Stimulated activated CD8-positive, alpha-beta memory T cell treated with anti-CD3 and anti-CD28 coated beads, Interleukin-12 subunit alpha, Interleukin-12 subunit beta, amount 100 ng/mL, for 1 hour (primary cell): ENCODE measurements at regions not wholly inside any gene's neighbourhood (a gene's known extent, or its start where the extent isn't known, plus 50 kb on each side); places are given as distances from the start of the nearest gene placed in this dataset.
"Not testable (repeated sequence)": the region's sequence is repeated elsewhere in the genome, so short reads cannot be mapped to it uniquely, and the experiment has no call there.

Source experiments
- DNase-seq: peaks from one replicate; pipeline ENCODE4 v3.0.0-alpha.2; 2020; ENCODE audit warnings: low read depth

DNA sequence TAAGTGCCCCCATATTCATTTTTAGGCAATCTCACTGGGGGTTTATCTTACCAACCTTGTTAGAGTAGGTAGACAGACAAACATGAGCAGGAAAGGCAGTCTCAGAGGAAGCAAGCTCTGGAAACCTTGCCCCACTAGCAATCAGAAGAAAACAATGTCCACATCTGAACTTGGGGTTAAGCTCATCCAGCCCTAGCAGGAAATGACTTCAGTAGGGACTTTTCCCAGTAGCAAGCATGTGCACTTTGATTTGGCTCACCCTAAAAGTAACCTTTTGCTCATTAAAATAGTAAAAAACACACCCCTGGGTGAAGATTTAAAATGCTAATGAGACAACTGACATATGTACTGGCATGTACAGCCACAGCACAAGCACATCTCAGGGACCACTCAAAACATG lies 175.5 kb downstream of the AKAIN1 start:
- DNase-seq, result no peak

DNA sequence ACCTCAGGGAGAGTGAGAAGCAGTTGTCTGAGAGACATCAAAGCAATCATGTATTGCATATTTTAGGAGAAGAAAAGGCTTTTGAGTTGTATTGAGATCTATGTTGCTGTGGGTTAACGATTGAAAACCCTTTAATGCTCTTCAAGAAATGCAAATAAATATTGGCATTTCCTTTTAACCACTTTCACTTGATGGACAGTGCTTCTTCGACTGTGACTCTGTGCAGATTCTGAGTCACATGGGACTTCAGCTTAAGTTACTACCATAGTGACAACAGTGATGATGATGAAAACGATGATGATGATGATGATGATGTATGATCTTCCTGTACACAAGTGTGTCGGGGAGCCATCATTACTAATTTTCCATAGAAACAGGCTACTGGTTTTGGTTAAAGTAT lies 181.8 kb downstream of the AKAIN1 start:
- no peak for DNase-seq

DNA sequence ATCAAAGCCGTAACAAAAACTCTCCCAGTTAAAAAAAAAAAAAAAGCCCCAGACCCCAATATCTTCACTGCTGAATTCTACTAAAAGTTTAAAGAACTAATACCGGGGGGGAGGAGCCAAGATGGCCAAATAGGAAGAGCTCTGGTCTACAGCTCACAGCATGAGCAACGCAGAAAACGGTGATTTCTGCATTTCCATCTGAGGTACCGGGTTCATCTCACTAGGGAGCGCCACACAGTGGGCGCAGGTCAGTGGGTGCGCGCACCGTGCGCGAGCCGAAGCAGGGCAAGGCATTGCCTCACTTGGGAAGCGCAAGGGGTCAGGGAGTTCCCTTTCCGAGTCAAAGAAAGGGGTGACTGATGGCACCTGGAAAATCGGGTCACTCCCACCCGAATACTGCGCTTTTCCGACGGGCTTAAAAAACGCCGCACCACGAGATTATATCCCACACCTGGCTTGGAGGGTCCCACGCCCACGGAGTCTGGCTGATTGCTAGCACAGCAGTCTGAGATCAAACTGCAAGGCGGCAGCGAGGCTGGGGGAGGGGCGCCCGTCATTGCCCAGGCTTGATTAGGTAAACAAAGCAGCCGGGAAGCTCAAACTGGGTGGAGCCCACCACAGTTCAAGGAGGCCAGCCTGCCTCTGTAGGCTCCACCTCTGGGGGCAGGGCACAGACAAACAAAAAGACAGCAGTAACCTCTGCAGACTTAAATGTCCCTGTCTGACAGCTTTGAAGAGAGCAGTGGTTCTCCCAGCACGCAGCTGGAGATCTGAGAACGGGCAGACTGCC lies 192.8 kb downstream of the AKAIN1 start:
- not testable (repeated sequence) for DNase-seq

- no peak for DNase-seq
Measured at GRCh38 chr18:4994710-4995109, 202.3 kb downstream of the AKAIN1 start.

- DNase-seq, result no peak
Measured at GRCh38 chr18:4987452-4988405, 209.3 kb downstream of the AKAIN1 start.

DNA sequence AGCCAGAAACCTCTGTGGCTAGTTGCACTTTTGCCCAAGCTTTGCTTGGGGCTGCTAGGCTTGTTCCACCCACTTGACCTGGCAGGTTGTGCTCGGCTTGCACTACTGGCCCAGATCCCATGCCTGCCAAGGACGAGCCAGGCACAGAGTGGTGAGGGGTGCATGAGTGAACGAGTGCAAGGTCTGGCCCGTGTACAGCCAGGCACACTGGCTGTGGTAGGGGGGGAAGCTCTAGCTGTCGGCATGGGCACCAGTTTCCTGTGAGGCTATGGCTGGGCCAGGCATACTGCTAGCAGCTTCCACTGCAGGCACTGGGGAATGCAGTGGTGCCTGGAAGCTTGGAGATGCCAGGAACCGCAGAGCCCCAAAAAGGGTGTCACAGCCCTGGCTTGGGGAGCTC lies 210.4 kb downstream of the AKAIN1 start:
- DNase-seq, result no peak

- no peak for DNase-seq
Measured at GRCh38 chr18:4986066-4986465, 211.0 kb downstream of the AKAIN1 start.

DNA sequence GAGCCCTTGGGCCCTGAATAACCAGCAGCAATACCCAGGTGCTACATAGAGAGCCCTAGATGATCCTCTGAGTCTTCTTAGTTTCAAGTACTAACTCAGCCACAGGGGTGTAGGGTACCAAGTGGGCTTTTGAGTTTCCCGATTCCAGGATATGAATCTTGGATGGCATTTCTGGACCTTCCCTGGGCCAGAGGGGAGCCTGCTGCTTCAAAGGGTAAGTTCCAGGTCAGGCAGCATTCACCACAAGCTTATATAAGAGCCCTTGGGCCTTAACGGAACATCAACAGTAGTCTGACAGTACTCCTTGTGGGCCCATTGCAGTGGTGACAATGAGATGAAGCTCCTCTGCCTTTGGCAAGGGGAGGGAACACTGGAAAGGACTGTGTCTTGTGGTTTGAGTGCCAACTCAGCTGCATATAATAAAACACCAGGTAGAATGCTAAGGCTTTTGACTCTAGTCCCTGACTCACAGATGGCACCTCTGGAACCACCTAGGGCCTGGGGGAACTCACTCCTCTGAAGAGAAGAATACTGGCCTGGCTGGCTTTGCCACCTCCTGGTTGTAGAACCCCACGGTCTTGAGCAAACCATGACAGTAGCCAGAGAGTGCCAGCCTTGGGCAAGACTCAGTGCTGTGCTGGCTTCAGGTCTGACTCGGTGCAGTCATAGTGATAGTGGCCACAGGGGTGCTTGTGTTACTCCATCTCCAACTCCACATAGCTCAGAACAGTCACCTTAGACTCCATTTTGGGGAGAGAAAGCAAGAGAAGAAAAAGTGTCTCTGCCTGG lies 235.7 kb downstream of the AKAIN1 start:
- DNase-seq, result no peak

DNA sequence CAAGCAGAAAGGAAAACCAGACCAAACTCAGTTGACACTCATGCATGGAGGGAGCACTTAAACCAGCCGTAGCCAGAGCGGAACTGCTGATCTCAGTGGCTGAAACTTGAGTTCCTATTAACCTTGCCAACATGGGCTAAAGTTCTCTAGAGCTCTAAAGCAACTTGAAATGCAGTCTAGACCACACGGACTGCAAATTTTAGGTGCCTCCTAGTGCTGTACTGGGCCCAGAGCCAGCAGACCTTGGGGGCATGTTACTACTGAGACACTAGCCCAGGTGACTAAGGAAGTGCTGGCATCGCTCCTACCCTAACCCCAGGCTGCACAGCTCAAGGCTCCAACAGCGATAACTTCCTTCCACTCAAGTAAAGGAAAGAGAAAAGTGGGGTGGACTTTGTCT lies 236.5 kb downstream of the AKAIN1 start:
- no peak for DNase-seq

DNA sequence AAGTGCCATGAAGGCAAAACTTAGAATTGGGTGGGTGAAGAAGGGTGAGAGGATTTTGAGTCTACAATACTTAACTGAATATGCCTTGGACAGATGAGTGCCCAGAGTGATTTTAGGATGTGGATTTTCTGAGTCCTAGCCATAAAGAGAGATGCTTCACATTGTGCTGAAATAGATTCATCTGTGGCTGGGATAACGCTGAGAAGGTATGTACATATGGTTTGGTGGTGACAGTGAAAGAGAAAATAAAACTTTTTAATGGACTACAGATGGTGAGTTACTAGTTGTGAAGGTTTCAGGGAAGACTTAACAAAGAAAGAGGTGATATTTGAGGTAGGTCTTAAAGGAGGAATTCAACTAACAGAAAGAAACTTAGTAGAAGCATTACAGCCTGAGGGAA lies 265.8 kb downstream of the AKAIN1 start:
- no peak for DNase-seq

- no peak for DNase-seq
Measured at GRCh38 chr18:4921548-4921947, 275.5 kb downstream of the AKAIN1 start.

DNA sequence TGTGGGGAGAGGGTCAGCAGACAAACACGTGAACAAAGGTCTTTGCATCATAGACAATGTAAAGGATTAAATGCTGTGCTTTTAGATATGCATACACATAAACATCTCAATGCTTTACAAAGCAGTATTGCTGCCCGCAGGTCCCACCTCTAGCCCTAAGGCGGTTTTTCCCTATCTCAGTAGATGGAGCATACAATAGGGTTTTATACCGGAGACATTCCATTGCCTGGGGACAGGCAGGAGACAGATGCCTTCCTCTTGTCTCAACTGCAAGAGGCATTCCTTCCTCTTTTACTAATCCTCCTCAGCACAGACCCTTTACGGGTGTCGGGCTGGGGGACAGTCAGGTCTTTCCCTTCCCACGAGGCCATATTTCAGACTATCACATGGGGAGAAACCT lies 279.5 kb downstream of the AKAIN1 start:
- not testable (repeated sequence) for DNase-seq

DNA sequence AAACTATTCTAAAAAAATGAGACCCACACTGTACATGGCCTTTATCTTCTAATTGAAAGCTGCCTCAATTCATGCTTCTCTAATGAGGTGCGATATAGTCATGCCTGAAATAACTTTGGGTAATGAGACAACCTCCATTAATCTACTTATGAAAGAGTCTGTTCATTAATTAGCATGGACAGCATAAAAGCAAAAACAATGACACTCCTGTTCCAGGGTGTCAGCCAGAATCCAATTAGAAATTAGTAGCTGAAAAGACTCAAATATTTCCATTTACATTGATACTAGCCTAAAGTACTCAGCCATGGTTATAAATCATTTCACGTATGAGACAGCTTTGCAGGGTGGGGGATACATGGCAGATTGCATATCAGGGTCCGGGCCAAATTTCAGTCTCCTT lies 288.7 kb downstream of the AKAIN1 start:
- DNase-seq, result no peak

- DNase-seq, result no peak
Measured at GRCh38 chr18:4906856-4907255, 290.2 kb downstream of the AKAIN1 start.

GRCh38 chr18:4888251-4889040 lies 308.6 kb downstream of the AKAIN1 start:
- DNase-seq, result no peak

DNA sequence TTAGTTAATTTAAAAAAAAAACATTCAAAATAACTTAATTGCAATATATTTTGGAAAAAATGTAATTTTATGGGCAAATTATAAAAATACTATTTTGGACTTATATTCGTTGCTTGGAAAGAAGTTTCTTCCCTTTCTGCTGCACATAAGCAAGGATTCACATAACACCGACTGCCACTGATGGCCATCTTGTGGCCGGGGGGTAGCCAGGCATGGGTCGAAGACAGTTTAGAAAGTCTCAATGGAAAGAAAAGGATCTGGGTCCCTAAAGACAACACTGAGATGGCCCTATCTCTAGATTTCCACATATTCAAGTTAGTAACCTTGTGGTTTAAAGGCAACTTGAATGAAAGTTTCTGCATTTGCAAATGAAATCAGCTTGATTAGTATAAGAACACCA lies 318.6 kb downstream of the AKAIN1 start:
- no peak for DNase-seq

DNA sequence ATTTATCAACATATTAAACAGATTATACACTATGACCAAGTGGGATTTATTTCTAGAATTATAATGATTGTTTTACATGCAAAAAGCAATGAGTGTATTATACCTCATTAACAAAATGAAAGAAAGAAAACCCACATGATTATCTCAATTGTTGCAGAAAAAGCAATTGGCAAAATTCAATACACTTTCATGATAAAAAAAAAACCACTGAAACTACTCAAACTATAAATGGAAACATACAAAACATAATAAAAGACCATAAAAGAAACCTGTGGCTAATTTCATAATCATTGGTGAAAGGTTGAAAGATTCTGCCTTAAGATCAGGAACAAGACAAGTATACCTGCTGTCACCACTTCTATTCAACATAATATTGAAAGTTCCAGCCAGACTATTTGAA lies 325.9 kb downstream of the AKAIN1 start:
- no peak for DNase-seq

DNA sequence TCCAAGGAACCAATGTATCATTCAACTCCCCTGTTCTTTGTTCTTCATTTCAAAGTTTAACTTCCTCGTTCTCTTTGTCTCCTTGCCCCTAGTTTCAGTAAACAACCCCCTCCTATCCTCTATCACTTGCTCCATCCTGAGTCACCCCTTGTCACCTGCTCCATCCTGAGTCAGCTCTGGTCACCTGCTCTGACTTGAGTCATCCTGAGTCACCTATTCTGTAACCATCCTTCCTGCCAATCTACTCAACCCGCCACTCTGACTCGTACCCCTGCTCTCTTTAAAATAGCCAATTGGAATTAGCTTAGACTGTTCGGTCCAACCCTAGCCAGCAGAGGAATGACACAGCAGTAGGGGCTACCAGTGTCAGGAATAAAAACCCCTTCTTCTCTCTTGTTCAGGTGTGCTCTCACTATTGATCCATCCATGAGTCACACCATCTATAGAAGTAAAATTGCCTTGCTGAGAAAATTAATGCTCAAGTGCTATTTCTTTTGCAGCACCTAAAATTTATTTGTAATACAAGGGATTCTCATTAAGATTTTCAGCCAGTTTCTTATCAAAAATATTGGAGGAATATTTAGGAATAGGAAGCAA lies 326.8 kb downstream of the AKAIN1 start:
- no peak for DNase-seq

- DNase-seq, result no peak
Measured at GRCh38 chr18:4869155-4869554, 327.9 kb downstream of the AKAIN1 start.

DNA sequence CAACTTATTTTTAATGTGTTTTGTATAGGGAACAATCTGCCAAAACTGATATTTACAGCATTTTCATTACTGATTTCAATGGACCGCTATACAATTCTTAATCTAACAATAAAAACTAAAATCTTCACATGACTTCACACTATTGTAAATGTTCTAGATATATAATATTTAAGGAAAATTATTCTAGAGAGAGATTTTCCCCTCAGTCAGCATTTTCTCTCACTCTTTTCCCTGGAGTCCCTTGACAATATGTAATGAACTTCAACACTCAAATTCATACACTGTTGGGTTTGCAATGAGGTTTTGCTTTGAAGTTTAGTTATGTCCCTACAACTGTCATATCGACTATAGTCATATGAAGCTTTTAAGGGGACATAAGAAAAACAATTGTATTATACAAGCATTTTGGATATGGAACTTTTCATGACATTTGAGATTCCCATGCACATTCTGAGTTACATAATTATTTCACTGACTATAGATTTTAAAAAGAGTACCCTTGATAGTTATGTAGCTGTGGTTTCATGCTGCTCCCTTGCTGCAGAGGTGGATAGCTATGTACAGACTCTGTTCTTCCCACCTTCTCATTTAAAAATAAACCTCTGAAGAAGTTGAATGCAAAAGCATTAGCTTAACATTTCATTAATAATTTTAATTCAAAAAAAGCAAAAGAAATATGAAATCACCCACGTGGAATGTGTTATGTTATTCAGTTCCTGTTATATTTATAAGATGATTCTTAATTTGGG lies 338.5 kb downstream of the AKAIN1 start:
- no peak for DNase-seq
